Endothelial cell of umbilical vein (primary cell): ENCODE measurements at regions not wholly inside any gene's neighbourhood (a gene's known extent, or its start where the extent isn't known, plus 50 kb on each side); places are given as distances from the start of the nearest gene placed in this dataset.

Experiments used
- BruUV-seq: library from RNA; stranded (reverse); fragments of 400-500 nt; replicated peaks from 2 replicates; lab custom pipeline; 2021; lab: Mats Ljungman, UMichigan
- CTCF ChIA-PET: fragments of 300-600, 350-600 bp; sonication (Branson Sonifier 250); formaldehyde crosslinking; loops from one replicate; lab custom pipeline; 2021; ENCODE audit warnings: antibody characterized with exemption, inconsistent platforms; lab: Charles Lee
- POLR2A ChIA-PET: fragments of 300-600, 350-600 bp; sonication (Branson Sonifier 250); formaldehyde crosslinking; loops from one replicate; lab custom pipeline; 2021; ENCODE audit warnings: antibody characterized with exemption, inconsistent platforms; lab: Charles Lee
- DNase-seq: peaks from one replicate; pipeline ENCODE4 v3.0.0-alpha.2; 2011; ENCODE audit warnings: low read depth, low spot score
- FAIRE-seq: peaks from 2 replicates; lab custom pipeline; 2011; peaks lifted over from hg19 to GRCh38; lab: Jason Lieb, UNC
- H2AFZ ChIP-seq: 2 replicates; pipeline ENCODE4 v1.6.0; 2012; ENCODE audit warnings: low read depth, low read length, control low read depth, inconsistent platforms
- H3K27ac ChIP-seq: 2 replicates; pipeline ENCODE4 v1.5.1; 2011; ENCODE audit warnings: low read depth, mild to moderate bottlenecking, control low read depth, low read length, moderate library complexity; ENCODE audit not compliant: insufficient read depth
- H3K27me3 ChIP-seq, 2 experiments: 2 replicates each; pipeline versions ENCODE4 v1.6.0 to v1.6.1; 2011; ENCODE audit warnings: low read length in 2 of 2, mixed read lengths in 1 of 2; ENCODE audit not compliant: control insufficient read depth in 2 of 2, insufficient read depth in 2 of 2
- H3K36me3 ChIP-seq, 2 experiments: 2 replicates in 1 of 2; 3 replicates in 1 of 2; pipeline ENCODE4 v1.5.1; 2011; ENCODE audit warnings: low read length in 2 of 2, mild to moderate bottlenecking in 1 of 2, moderate library complexity in 1 of 2; ENCODE audit not compliant: control insufficient read depth in 2 of 2, insufficient read depth in 2 of 2; ENCODE audit errors: extremely low read depth in 1 of 2
- H3K4me1 ChIP-seq: 3 replicates; pipeline ENCODE4 v1.5.1; 2011; ENCODE audit warnings: mild to moderate bottlenecking, low read length; ENCODE audit not compliant: control insufficient read depth, insufficient read depth; ENCODE audit errors: extremely low read depth
- H3K4me2 ChIP-seq: 2 replicates; pipeline ENCODE4 v1.6.1; 2011; ENCODE audit warnings: low read length, control low read depth, mixed read lengths; ENCODE audit not compliant: insufficient read depth
- H3K4me3 ChIP-seq, 3 experiments: fragments of 200-600 bp in 1 of 3; sonication (generic), shearing (Covaris generic) in 1 of 3; replicated peaks in 1 of 3; 2 replicates each; pipeline ENCODE4 v1.5.1; 2011 to 2016; ENCODE audit warnings: control low read depth in 3 of 3, low read length in 3 of 3, mild to moderate bottlenecking in 2 of 3, inconsistent platforms in 1 of 3, low read depth in 1 of 3, moderate library complexity in 1 of 3; ENCODE audit not compliant: insufficient read depth in 1 of 3
- H3K79me2 ChIP-seq: 2 replicates; pipeline ENCODE4 v1.6.0; 2012; ENCODE audit warnings: low read length, inconsistent platforms; ENCODE audit not compliant: control insufficient read depth, insufficient read depth
- H3K9ac ChIP-seq: replicated peaks from 2 replicates; pipeline ENCODE3; 2011; ENCODE audit warnings: low read length, control low read depth; ENCODE audit not compliant: insufficient read depth; ENCODE audit errors: extremely low read depth
- H3K9me1 ChIP-seq: replicated peaks from 3 replicates; pipeline ENCODE4 v1.6.0; 2011; ENCODE audit warnings: mild to moderate bottlenecking, low read length; ENCODE audit not compliant: control insufficient read depth, insufficient read depth; ENCODE audit errors: extremely low read depth
- H3K9me3 ChIP-seq: replicated peaks from 2 replicates; pipeline ENCODE4 v1.5.1; 2012; ENCODE audit warnings: low read length, inconsistent platforms; ENCODE audit not compliant: control insufficient read depth, insufficient read depth
- H4K20me1 ChIP-seq: replicated peaks from 2 replicates; pipeline ENCODE3; 2011; ENCODE audit warnings: mild to moderate bottlenecking, low read length; ENCODE audit not compliant: control insufficient read depth, insufficient read depth; ENCODE audit errors: extremely low read depth
- CTCF ChIP-seq, 2 donors: IDR thresholded peaks; 1 replicate in 1 of 2; 2 replicates in 1 of 2; pipeline ENCODE4 v1.5.1; 2011; ENCODE audit warnings: low read length in 2 of 2, mild to moderate bottlenecking in 2 of 2, moderate library complexity in 2 of 2, control low read depth in 1 of 2, inconsistent platforms in 1 of 2, low read depth in 1 of 2; ENCODE audit not compliant: insufficient read depth in 1 of 2; ENCODE audit errors: extremely low read depth in 1 of 2
- EZH2 ChIP-seq: IDR thresholded peaks from 2 replicates; pipeline ENCODE4 v1.6.1; 2012; ENCODE audit warnings: borderline replicate concordance, low read depth, mild to moderate bottlenecking, moderate library complexity, low read length, inconsistent platforms; ENCODE audit not compliant: severe bottlenecking
- FOS ChIP-seq: IDR thresholded peaks from 2 replicates; pipeline ENCODE4 v1.6.1; 2011; ENCODE audit warnings: mild to moderate bottlenecking, low read length, moderate library complexity, borderline replicate concordance; ENCODE audit not compliant: insufficient read depth
- GATA2 ChIP-seq: IDR thresholded peaks from 2 replicates; pipeline ENCODE4 v1.7.0; 2011; ENCODE audit warnings: low read depth, mild to moderate bottlenecking, moderate library complexity, mixed read lengths, low read length; ENCODE audit not compliant: insufficient read length, insufficient read depth
- JUN ChIP-seq: IDR thresholded peaks from 2 replicates; pipeline ENCODE4 v1.6.1; 2011; ENCODE audit warnings: borderline replicate concordance, low read depth; ENCODE audit not compliant: insufficient read length, insufficient read depth
- dilution Hi-C: fragments of 300-500 bp; cut with MboI; formaldehyde crosslinking; loops from one replicate; pipeline ENCODE4 v1.15.0; 2019; ENCODE audit warnings: low sequenced_read_pairs; ENCODE audit not compliant: extremely low pct_ligation_motif_present
- intact Hi-C: fragments of 100-400 bp; cut with micrococcal nuclease; formaldehyde crosslinking; loops from one replicate; pipeline ENCODE4 v1.10.0; 2022

- ChIA-PET POLR2A (no interaction called here), CTCF (interaction anchor here (0.6 kb wide), 1 partner anchor 246 kb away, joined by 3 read pairs; no protein-coding TSS in a partner anchor)
- H3K79me2 ChIP-seq = no peaks in the 10 kb centered on the region
- dilution Hi-C loops (no loop called here), intact Hi-C loops (no loop called here)
- FAIRE-seq (no peak), DNase-seq (no peak)
- H3K4me3 ChIP-seq = no peak overlapping the region
- H3K9me3 ChIP-seq = no peaks in the 10 kb centered on the region
- H4K20me1 ChIP-seq = no peaks in the 10 kb centered on the region
- no peaks in the 10 kb centered on the region for H3K9me1 ChIP-seq
- H2AFZ ChIP-seq = no peak overlapping the region
- H3K4me2 ChIP-seq = no peak overlapping the region
- H3K27ac ChIP-seq = no peak overlapping the region
- peaks cover 4 to 9% of the 10 kb centered on the region in 2 experiments for H3K27me3 ChIP-seq
- no TSS peak for BruUV-seq
- H3K36me3 ChIP-seq = no peaks in the 10 kb centered on the region
- no peak for TF ChIP-seq EZH2
- TF ChIP-seq JUN = no peak
- TF ChIP-seq FOS = no peak
- TF ChIP-seq CTCF (IDR thresholded peaks at IDR 0.05; ENCODE audit: extremely low read depth in 1 of 2, insufficient read depth in 1 of 2, low read depth in 1 of 2, low read length in 2 of 2) = no peak
- TF ChIP-seq GATA2 = no peak
- H3K4me1 ChIP-seq = no peaks in the 10 kb centered on the region
- no peak overlapping the region for H3K9ac ChIP-seq
Observed at GRCh38 chr13:28603043-28603664, 55.8 kb upstream of the POMP start.

GRCh38 chr13:28602580-28602979 lies 56.4 kb upstream of the POMP start:
- DNase-seq = no peak
- peaks cover 4 to 9% of the 10 kb centered on the region in 2 experiments for H3K27me3 ChIP-seq
- no peaks in the 10 kb centered on the region for H3K79me2 ChIP-seq
- dilution Hi-C loops (no loop called here), intact Hi-C loops (no loop called here)
- ChIA-PET CTCF (interaction anchor here (0.6 kb wide), 1 partner anchor 245 kb away, joined by 3 read pairs; no protein-coding TSS in a partner anchor), POLR2A (no interaction called here)
- H3K9me3 ChIP-seq = no peaks in the 10 kb centered on the region
- no peak overlapping the region for H3K4me2 ChIP-seq
- FAIRE-seq = no peak
- no peak overlapping the region for H3K4me3 ChIP-seq
- no peaks in the 10 kb centered on the region for H3K36me3 ChIP-seq
- H4K20me1 ChIP-seq = no peaks in the 10 kb centered on the region
- BruUV-seq = no TSS peak
- H3K9ac ChIP-seq = no peak overlapping the region
- H3K9me1 ChIP-seq = no peaks in the 10 kb centered on the region
- no peak overlapping the region for H3K27ac ChIP-seq
- H3K4me1 ChIP-seq = no peaks in the 10 kb centered on the region
- H2AFZ ChIP-seq = no peak overlapping the region
- no peak for TF ChIP-seq FOS
- TF ChIP-seq CTCF (IDR thresholded peaks at IDR 0.05; ENCODE audit: extremely low read depth in 1 of 2, insufficient read depth in 1 of 2, low read depth in 1 of 2, low read length in 2 of 2) = no peak
